ENCODE measurements at regions not wholly inside any gene's neighbourhood (a gene's known extent, or its start where the extent isn't known, plus 50 kb on each side); places are given as distances from the start of the nearest gene placed in this dataset.

- ATAC-seq (no peak), DNase-seq (no peak)
- Histone ChIP-seq H3K27me3 (no peaks in the 10 kb centered on the region), H3K36me3 (no peaks in the 10 kb centered on the region), H3K4me1 (peaks cover 49% of the 10 kb centered on the region), H3K4me3 (no peak overlapping the region), H3K27ac (peak overlapping the region; percentile 63), H3K9me3 (no peaks in the 10 kb centered on the region)
- no peak for TF ChIP-seq CTCF (IDR thresholded peaks at IDR 0.05)
- intact Hi-C loops (cut with DNase I), result no loop called here
Observed at GRCh38 chr3:42037318-42037945, 53.7 kb upstream of the TRAK1 start.

- Histone ChIP-seq H3K27ac (peak overlapping the region; percentile 63), H3K36me3 (no peaks in the 10 kb centered on the region), H3K4me1 (peaks cover 57% of the 10 kb centered on the region), H3K4me3 (no peak overlapping the region), H3K27me3 (no peaks in the 10 kb centered on the region), H3K9me3 (no peaks in the 10 kb centered on the region)
- DNase-seq (no peak), ATAC-seq (peak; percentile 81)
- intact Hi-C loops (cut with DNase I), result no loop called here
- no peak for TF ChIP-seq CTCF (IDR thresholded peaks at IDR 0.05)
Observed at GRCh38 chr3:42036483-42036823, 54.7 kb upstream of the TRAK1 start.

GRCh38 chr3:42035816-42036482 lies 55.2 kb upstream of the TRAK1 start:
- Histone ChIP-seq H3K4me3 (no peak overlapping the region), H3K27ac (peak overlapping the region; percentile 63), H3K36me3 (no peaks in the 10 kb centered on the region), H3K9me3 (no peaks in the 10 kb centered on the region), H3K4me1 (peaks cover 59% of the 10 kb centered on the region), H3K27me3 (no peaks in the 10 kb centered on the region)
- intact Hi-C loops (cut with DNase I), result no loop called here
- no peak for TF ChIP-seq CTCF (IDR thresholded peaks at IDR 0.05)
- no peak for DNase-seq
- ATAC-seq, result no peak

- no peak for ATAC-seq
- intact Hi-C loops (cut with DNase I), result no loop called here
Observed at GRCh38 chr3:42035007-42035406, 56.1 kb upstream of the TRAK1 start.

GRCh38 chr3:42033741-42034140 lies 57.4 kb upstream of the TRAK1 start:
- H3K4me1 ChIP-seq, result peaks cover 59% of the 10 kb centered on the region
- no peaks in the 10 kb centered on the region for H3K27me3 ChIP-seq
- no peak for TF ChIP-seq CTCF (IDR thresholded peaks at IDR 0.05)
- H3K27ac ChIP-seq, result peak overlapping the region; percentile 71
- H3K4me3 ChIP-seq, result no peak overlapping the region
- intact Hi-C loops (cut with DNase I), result no loop called here
- no peaks in the 10 kb centered on the region for H3K9me3 ChIP-seq
- DNase-seq, result no peak
- ATAC-seq, result no peak
- H3K36me3 ChIP-seq, result no peaks in the 10 kb centered on the region

More at GRCh38 chr3:42035007-42035406, 56.1 kb upstream of the TRAK1 start:
- H3K4me1 ChIP-seq, result peaks cover 59% of the 10 kb centered on the region
- DNase-seq, result no peak
- TF ChIP-seq CTCF (IDR thresholded peaks at IDR 0.05), result no peak
- H3K27ac ChIP-seq, result peak overlapping the region; percentile 63
- H3K4me3 ChIP-seq, result no peak overlapping the region
- H3K9me3 ChIP-seq, result no peaks in the 10 kb centered on the region
- no peaks in the 10 kb centered on the region for H3K36me3 ChIP-seq
- no peaks in the 10 kb centered on the region for H3K27me3 ChIP-seq
